ENCODE measurements at regions not wholly inside any gene's neighbourhood (a gene's known extent, or its start where the extent isn't known, plus 50 kb on each side); places are given as distances from the start of the nearest gene placed in this dataset.

- DNase-seq: no peak
These were observed 387.2 kb upstream of the NCAM2 start for GRCh38 chr21:20611008-20611407.

- DNase-seq: no peak
These were observed 384.6 kb upstream of the NCAM2 start for GRCh38 chr21:20613654-20614053.

GRCh38 chr21:20617130-20617529, 381.1 kb upstream of the NCAM2 start:
- no peak for DNase-seq

GRCh38 chr21:20618878-20619277, 379.3 kb upstream of the NCAM2 start:
- DNase-seq: no peak

- DNase-seq: no peak
These were observed 370.6 kb upstream of the NCAM2 start for GRCh38 chr21:20627594-20627993.

GRCh38 chr21:20631633-20632032, 366.6 kb upstream of the NCAM2 start:
- DNase-seq: no peak

- DNase-seq: no peak
These were observed 359.2 kb upstream of the NCAM2 start for GRCh38 chr21:20639026-20639425.

- no peak for DNase-seq
These were observed 357.0 kb upstream of the NCAM2 start for GRCh38 chr21:20641241-20641640.

GRCh38 chr21:20642681-20643080, 355.5 kb upstream of the NCAM2 start:
- no peak for DNase-seq

- DNase-seq: no peak
These were observed 353.7 kb upstream of the NCAM2 start for GRCh38 chr21:20644552-20644951.

GRCh38 chr21:20645344-20645743, 352.9 kb upstream of the NCAM2 start:
- DNase-seq: no peak

GRCh38 chr21:20646431-20647165, 351.6 kb upstream of the NCAM2 start:
- no peak for DNase-seq

GRCh38 chr21:20647607-20648006, 350.6 kb upstream of the NCAM2 start:
- no peak for DNase-seq

GRCh38 chr21:20649231-20649630, 349.0 kb upstream of the NCAM2 start:
- no peak for DNase-seq

- no peak for DNase-seq
These were observed 345.4 kb upstream of the NCAM2 start for GRCh38 chr21:20652846-20653245.

- DNase-seq: no peak
These were observed 337.0 kb upstream of the NCAM2 start for GRCh38 chr21:20661246-20661645.

GRCh38 chr21:20661745-20662422, 336.3 kb upstream of the NCAM2 start:
- DNase-seq: no peak

- no peak for DNase-seq
These were observed 335.7 kb upstream of the NCAM2 start for GRCh38 chr21:20662514-20662913.

GRCh38 chr21:20667931-20668330, 330.3 kb upstream of the NCAM2 start:
- no peak for DNase-seq

GRCh38 chr21:20685475-20685874, 312.7 kb upstream of the NCAM2 start:
- no peak for DNase-seq

- DNase-seq: no peak
These were observed 299.6 kb upstream of the NCAM2 start for GRCh38 chr21:20698585-20698984.

GRCh38 chr21:20701235-20701634, 297.0 kb upstream of the NCAM2 start:
- no peak for DNase-seq

- no peak for DNase-seq
These were observed 295.0 kb upstream of the NCAM2 start for GRCh38 chr21:20703112-20703767.

GRCh38 chr21:20720623-20721022, 277.6 kb upstream of the NCAM2 start:
- no peak for DNase-seq

All from KG1 (cell line).